HepG2 (cell line): ENCODE measurements at regions not wholly inside any gene's neighbourhood (a gene's known extent, or its start where the extent isn't known, plus 50 kb on each side); places are given as distances from the start of the nearest gene placed in this dataset.
A peak's percentile ranks its signal among the peaks of the same experiment; 100 is the strongest.

Source experiments
- BCL6 ChIP-seq: IDR thresholded peaks from 2 replicates; pipeline ENCODE4 v1.6.1; 2016; ENCODE audit warnings: missing genetic modification reagents, missing compliant biosample characterization
- HNF4A ChIP-seq: sonication (generic); formaldehyde crosslinking; IDR thresholded peaks from 2 replicates; pipeline ENCODE4 v1.4.0; 2020; ENCODE audit warnings: missing genetic modification reagents
- PRDM15 ChIP-seq: sonication (generic); formaldehyde crosslinking; IDR thresholded peaks from 2 replicates; pipeline ENCODE4 v1.4.0; 2020; ENCODE audit warnings: missing genetic modification reagents
- RARA ChIP-seq: IDR thresholded peaks from 2 replicates; pipeline ENCODE4 v1.6.1; 2016; ENCODE audit warnings: missing genetic modification reagents, missing compliant biosample characterization
- RARG ChIP-seq: sonication (generic); formaldehyde crosslinking; IDR thresholded peaks from 2 replicates; pipeline ENCODE4 v1.4.0; 2020; ENCODE audit warnings: low read depth, mild to moderate bottlenecking, missing genetic modification reagents
- SOX6 ChIP-seq, 2 experiments: fragments of 450-650 bp in 1 of 2; sonication (generic) in 1 of 2; formaldehyde crosslinking in 1 of 2; IDR thresholded peaks; 2 replicates each; pipeline versions ENCODE4 v1.4.0 to v1.6.1; 2017 to 2020; ENCODE audit warnings: antibody characterized with exemption in 1 of 2, mild to moderate bottlenecking in 1 of 2, missing genetic modification reagents in 1 of 2
- TBL1XR1 ChIP-seq: fragments of 150-350 bp; IDR thresholded peaks from 2 replicates; pipeline ENCODE4 v1.6.1; 2014; ENCODE audit warnings: borderline replicate concordance, low read length; ENCODE audit not compliant: partially characterized antibody
- ZNF10 ChIP-seq: sonication (generic); formaldehyde crosslinking; IDR thresholded peaks from 2 replicates; pipeline ENCODE4 v1.4.0; 2020; ENCODE audit warnings: mild to moderate bottlenecking, low read depth, missing genetic modification reagents, borderline replicate concordance
- ZNF362 ChIP-seq: sonication (generic); formaldehyde crosslinking; IDR thresholded peaks from 2 replicates; pipeline ENCODE4 v1.4.0; 2020; ENCODE audit warnings: missing genetic modification reagents, mild to moderate bottlenecking, borderline replicate concordance
- ZNF44 ChIP-seq: sonication (generic); formaldehyde crosslinking; IDR thresholded peaks from 2 replicates; pipeline ENCODE4 v1.5.1; 2020; ENCODE audit warnings: mild to moderate bottlenecking, missing genetic modification reagents
- ZSCAN22 ChIP-seq: sonication (generic); formaldehyde crosslinking; IDR thresholded peaks from 2 replicates; pipeline ENCODE4 v1.4.0; 2020; ENCODE audit warnings: mild to moderate bottlenecking, missing genetic modification reagents
- TF ChIP-seq, protein P1 (sequence below): sonication (generic); formaldehyde crosslinking; IDR thresholded peaks from 2 replicates; pipeline ENCODE4 v1.4.0; 2020; ENCODE audit warnings: missing genetic modification reagents

GRCh38 chr12:93177208-93178153 is 200.2 kb upstream of the NUDT4 start (continued):
- TF ChIP-seq TBL1XR1 = no peak
- no peak for TF ChIP-seq RARG (CRISPR knock-in tag)
- TF ChIP-seq ZNF362 (CRISPR knock-in tag) = peak; percentile 66; the same call in 1 of the 2 replicates
- 0 out of 2 replicates have a peak, but pooled peaks have one; percentile 21 for TF ChIP-seq BCL6 (CRISPR knock-in tag)
- TF ChIP-seq, protein P1, sequence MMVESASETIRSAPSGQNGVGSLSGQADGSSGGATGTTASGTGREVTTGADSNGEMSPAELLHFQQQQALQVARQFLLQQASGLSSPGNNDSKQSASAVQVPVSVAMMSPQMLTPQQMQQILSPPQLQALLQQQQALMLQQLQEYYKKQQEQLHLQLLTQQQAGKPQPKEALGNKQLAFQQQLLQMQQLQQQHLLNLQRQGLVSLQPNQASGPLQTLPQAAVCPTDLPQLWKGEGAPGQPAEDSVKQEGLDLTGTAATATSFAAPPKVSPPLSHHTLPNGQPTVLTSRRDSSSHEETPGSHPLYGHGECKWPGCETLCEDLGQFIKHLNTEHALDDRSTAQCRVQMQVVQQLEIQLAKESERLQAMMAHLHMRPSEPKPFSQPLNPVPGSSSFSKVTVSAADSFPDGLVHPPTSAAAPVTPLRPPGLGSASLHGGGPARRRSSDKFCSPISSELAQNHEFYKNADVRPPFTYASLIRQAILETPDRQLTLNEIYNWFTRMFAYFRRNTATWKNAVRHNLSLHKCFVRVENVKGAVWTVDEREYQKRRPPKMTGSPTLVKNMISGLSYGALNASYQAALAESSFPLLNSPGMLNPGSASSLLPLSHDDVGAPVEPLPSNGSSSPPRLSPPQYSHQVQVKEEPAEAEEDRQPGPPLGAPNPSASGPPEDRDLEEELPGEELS = peak; percentile 29; the same call in 1 of the 2 replicates
- TF ChIP-seq HNF4A (CRISPR knock-in tag) = peak; percentile 44; the same call in 1 of the 2 replicates
- no peak for TF ChIP-seq ZSCAN22 (CRISPR knock-in tag)
- no peak for TF ChIP-seq PRDM15 (CRISPR knock-in tag)
- no peak for TF ChIP-seq SOX6 (IDR thresholded peaks at IDR 0.05)
- TF ChIP-seq SOX6 (CRISPR knock-in tag; IDR thresholded peaks at IDR 0.05) = peak; percentile 54
- TF ChIP-seq RARA = peak; percentile 63; the same call in 1 of the 2 replicates
- no peak for TF ChIP-seq ZNF10 (CRISPR knock-in tag)
- no peak for TF ChIP-seq ZNF44 (CRISPR knock-in tag)
- TF ChIP-seq, all 625 proteins: peak for 15
